DND-41 (cell line): ENCODE measurements at regions not wholly inside any gene's neighbourhood (a gene's known extent, or its start where the extent isn't known, plus 50 kb on each side); places are given as distances from the start of the nearest gene placed in this dataset.

ENCODE experiments used
- ATAC-seq: fragments of 200-7000 bp; cut with Tn5 transposase; 3 replicates; pipeline ENCODE4 v1.9.1; 2021; ENCODE audit warnings: low read depth; ENCODE audit not compliant: insufficient read depth
- DNase-seq: peaks from one replicate; pipeline ENCODE4 v3.0.0-alpha.2; 2020
- H2AFZ ChIP-seq: 2 replicates; pipeline ENCODE4 v1.6.0; 2012; ENCODE audit warnings: low read depth, low read length
- H3K27ac ChIP-seq: 2 replicates; pipeline ENCODE4 v1.5.1; 2012; ENCODE audit warnings: low read length, inconsistent platforms
- H3K27me3 ChIP-seq: fragments of 200-600 bp; sonication (generic); 2 replicates; pipeline ENCODE4 v1.6.0; 2012; ENCODE audit warnings: low read length, mild to moderate bottlenecking, inconsistent platforms; ENCODE audit not compliant: insufficient read depth, poor library complexity
- H3K36me3 ChIP-seq: 2 replicates; pipeline ENCODE4 v1.5.1; 2012; ENCODE audit warnings: low read length, inconsistent platforms; ENCODE audit not compliant: insufficient read depth
- H3K4me1 ChIP-seq: 2 replicates; pipeline ENCODE4 v1.5.1; 2012; ENCODE audit warnings: mild to moderate bottlenecking, low read length; ENCODE audit not compliant: insufficient read depth
- H3K4me2 ChIP-seq: 2 replicates; pipeline ENCODE4 v1.6.0; 2012; ENCODE audit warnings: mild to moderate bottlenecking, moderate library complexity, low read length, inconsistent platforms; ENCODE audit not compliant: insufficient read depth
- H3K4me3 ChIP-seq, 2 experiments: fragments of 200-600 bp in 1 of 2; shearing (Covaris generic) in 1 of 2; 2 replicates each; pipeline ENCODE4 v1.5.1; 2012 to 2016; ENCODE audit warnings: inconsistent platforms in 2 of 2, low read length in 2 of 2, mild to moderate bottlenecking in 2 of 2, low read depth in 1 of 2, moderate library complexity in 1 of 2
- H3K79me2 ChIP-seq: 2 replicates; pipeline ENCODE4 v1.6.0; 2012; ENCODE audit warnings: low read length, inconsistent platforms; ENCODE audit not compliant: insufficient read depth
- H3K9ac ChIP-seq: 2 replicates; pipeline ENCODE4 v1.6.0; 2012; ENCODE audit warnings: low read depth, mild to moderate bottlenecking, inconsistent platforms, low read length, moderate library complexity
- H3K9me3 ChIP-seq: 2 replicates; pipeline ENCODE4 v1.5.1; 2012; ENCODE audit warnings: low read length, moderate library complexity, mild to moderate bottlenecking, inconsistent platforms; ENCODE audit not compliant: insufficient read depth, severe bottlenecking
- H4K20me1 ChIP-seq: 2 replicates; pipeline ENCODE4 v1.6.0; 2012; ENCODE audit warnings: low read length; ENCODE audit not compliant: insufficient read depth
- CTCF ChIP-seq: IDR thresholded peaks from 2 replicates; pipeline ENCODE4 v1.5.1; 2012; ENCODE audit warnings: borderline replicate concordance, low read length, moderate library complexity, mild to moderate bottlenecking; ENCODE audit not compliant: poor library complexity, severe bottlenecking; ENCODE audit errors: extremely low read depth
- EZH2 ChIP-seq: IDR thresholded peaks from 3 replicates; pipeline ENCODE4 v1.6.1; 2012; ENCODE audit warnings: borderline replicate concordance, low read depth, mild to moderate bottlenecking, moderate library complexity, low read length, inconsistent platforms; ENCODE audit not compliant: severe bottlenecking

GRCh38 chr16:55981557-55981956 lies 106.4 kb upstream of the CES5A start:
- no peak overlapping the region for H3K27ac ChIP-seq
- H3K27me3 ChIP-seq: peaks cover 10% of the 10 kb centered on the region
- ATAC-seq (no peak), DNase-seq (no peak)
- no peak overlapping the region for H3K4me3 ChIP-seq
- H3K4me2 ChIP-seq: no peak overlapping the region
- no peaks in the 10 kb centered on the region for H3K36me3 ChIP-seq
- no peaks in the 10 kb centered on the region for H4K20me1 ChIP-seq
- TF ChIP-seq EZH2 (no peak), CTCF (no peak)
- H2AFZ ChIP-seq: no peak overlapping the region
- H3K79me2 ChIP-seq: no peaks in the 10 kb centered on the region
- H3K4me1 ChIP-seq: no peaks in the 10 kb centered on the region
- no peak overlapping the region for H3K9ac ChIP-seq
- H3K9me3 ChIP-seq: no peaks in the 10 kb centered on the region

- Histone ChIP-seq H2AFZ (no peak overlapping the region), H3K9me3 (no peaks in the 10 kb centered on the region), H3K27me3 (peaks cover 5% of the 10 kb centered on the region), H3K4me1 (no peaks in the 10 kb centered on the region), H4K20me1 (no peaks in the 10 kb centered on the region), H3K4me2 (no peak overlapping the region), H3K36me3 (no peaks in the 10 kb centered on the region), H3K4me3 (no peak overlapping the region), H3K27ac (no peak overlapping the region), H3K9ac (no peak overlapping the region), H3K79me2 (no peaks in the 10 kb centered on the region)
- TF ChIP-seq EZH2: no peak
- DNase-seq (no peak), ATAC-seq (no peak)
These were observed 101.6 kb upstream of the CES5A start for GRCh38 chr16:55976815-55977214.

GRCh38 chr16:55971447-55971846 lies 96.3 kb upstream of the CES5A start:
- DNase-seq (no peak), ATAC-seq (no peak)
- H3K79me2 ChIP-seq: no peaks in the 10 kb centered on the region
- no peak overlapping the region for H3K4me2 ChIP-seq
- no peak overlapping the region for H2AFZ ChIP-seq
- TF ChIP-seq EZH2 (no peak), CTCF (no peak)
- H3K4me3 ChIP-seq: no peak overlapping the region
- no peaks in the 10 kb centered on the region for H3K9me3 ChIP-seq
- peaks cover 3% of the 10 kb centered on the region for H3K27me3 ChIP-seq
- no peaks in the 10 kb centered on the region for H3K36me3 ChIP-seq
- no peak overlapping the region for H3K27ac ChIP-seq
- no peak overlapping the region for H3K9ac ChIP-seq
- H3K4me1 ChIP-seq: no peaks in the 10 kb centered on the region
- H4K20me1 ChIP-seq: no peaks in the 10 kb centered on the region

GRCh38 chr16:55968221-55968620 lies 93.0 kb upstream of the CES5A start:
- peaks cover 12% of the 10 kb centered on the region for H3K27me3 ChIP-seq
- no peak for ATAC-seq
- no peak overlapping the region for H3K9ac ChIP-seq
- no peak overlapping the region for H2AFZ ChIP-seq
- TF ChIP-seq EZH2: no peak
- no peak for TF ChIP-seq CTCF
- H3K4me2 ChIP-seq: no peak overlapping the region
- no peak for DNase-seq
- H4K20me1 ChIP-seq: no peaks in the 10 kb centered on the region
- H3K4me3 ChIP-seq: no peak overlapping the region
- H3K36me3 ChIP-seq: no peaks in the 10 kb centered on the region
- no peaks in the 10 kb centered on the region for H3K4me1 ChIP-seq
- H3K9me3 ChIP-seq: no peaks in the 10 kb centered on the region
- no peak overlapping the region for H3K27ac ChIP-seq
- H3K79me2 ChIP-seq: no peaks in the 10 kb centered on the region
